H9 (cell line): ENCODE measurements at regions not wholly inside any gene's neighbourhood (a gene's known extent, or its start where the extent isn't known, plus 50 kb on each side); places are given as distances from the start of the nearest gene placed in this dataset.

Source experiments
- DNase-seq: peaks from one replicate; pipeline ENCODE4 v3.0.0-alpha.2; 2017
- H2AFZ ChIP-seq: one replicate; pipeline ENCODE4 v1.6.1; 2013; ENCODE audit warnings: mild to moderate bottlenecking, low read length, control low read depth, moderate library complexity
- H2AK5ac ChIP-seq: 2 replicates; pipeline ENCODE4 v1.6.1; 2013; ENCODE audit warnings: low read length, control low read depth, mixed read lengths; ENCODE audit not compliant: insufficient read length
- H2BK120ac ChIP-seq: one replicate; pipeline ENCODE4 v1.6.1; 2013; ENCODE audit warnings: low read depth, mild to moderate bottlenecking, low read length, control low read depth, inconsistent platforms; ENCODE audit not compliant: poor library complexity, severe bottlenecking
- H2BK12ac ChIP-seq: 2 replicates; pipeline ENCODE4 v1.6.1; 2013; ENCODE audit warnings: low read length, control low read depth, mixed read lengths, low read depth; ENCODE audit not compliant: insufficient read length
- H2BK15ac ChIP-seq: 2 replicates; pipeline ENCODE4 v1.6.1; 2013; ENCODE audit warnings: low read depth, low read length, control low read depth
- H2BK20ac ChIP-seq: one replicate; pipeline ENCODE4 v1.6.1; 2013; ENCODE audit warnings: low read depth, mild to moderate bottlenecking, low read length, control low read depth, inconsistent platforms; ENCODE audit not compliant: poor library complexity, severe bottlenecking
- H2BK5ac ChIP-seq: 2 replicates; pipeline ENCODE4 v1.6.1; 2013; ENCODE audit warnings: low read length, control low read depth, mixed read lengths; ENCODE audit not compliant: insufficient read length
- H3K14ac ChIP-seq: 2 replicates; pipeline ENCODE4 v1.6.1; 2013; ENCODE audit warnings: low read length, control low read depth; ENCODE audit not compliant: insufficient read depth
- H3K18ac ChIP-seq: 2 replicates; pipeline ENCODE4 v1.6.1; 2013; ENCODE audit warnings: low read depth, mild to moderate bottlenecking, mixed read lengths, low read length, control low read depth; ENCODE audit not compliant: insufficient read length
- H3K23ac ChIP-seq: 2 replicates; pipeline ENCODE4 v1.6.1; 2013; ENCODE audit warnings: low read length, control low read depth, mixed read lengths, low read depth; ENCODE audit not compliant: insufficient read length
- H3K23me2 ChIP-seq: 2 replicates; pipeline ENCODE4 v1.6.1; 2013; ENCODE audit warnings: low read depth, mild to moderate bottlenecking, mixed read lengths, low read length, control low read depth; ENCODE audit not compliant: insufficient read length, poor library complexity, severe bottlenecking
- H3K27ac ChIP-seq: 2 replicates; pipeline ENCODE4 v1.5.1; 2013; ENCODE audit warnings: low read length, control low read depth, mixed read lengths, low read depth; ENCODE audit not compliant: insufficient read length
- H3K27me3 ChIP-seq: 2 replicates; pipeline ENCODE4 v1.6.1; 2013; ENCODE audit warnings: low read length, control low read depth, inconsistent platforms; ENCODE audit not compliant: insufficient read depth
- H3K4ac ChIP-seq: 2 replicates; pipeline ENCODE4 v1.6.1; 2013; ENCODE audit warnings: low read depth, mild to moderate bottlenecking, control low read depth, inconsistent platforms, low read length, moderate library complexity
- H3K4me1 ChIP-seq: 2 replicates; pipeline ENCODE4 v1.6.1; 2013; ENCODE audit warnings: low read length, control low read depth, inconsistent platforms; ENCODE audit not compliant: insufficient read depth
- H3K4me2 ChIP-seq: 2 replicates; pipeline ENCODE4 v1.6.1; 2013; ENCODE audit warnings: low read length, control low read depth, mixed read lengths; ENCODE audit not compliant: insufficient read length, insufficient read depth
- H3K56ac ChIP-seq: 2 replicates; pipeline ENCODE4 v1.6.1; 2013; ENCODE audit warnings: low read depth, mild to moderate bottlenecking, mixed read lengths, low read length, control low read depth; ENCODE audit not compliant: insufficient read length
- H3K79me1 ChIP-seq: 2 replicates; pipeline ENCODE4 v1.6.1; 2013; ENCODE audit warnings: low read depth, mild to moderate bottlenecking, moderate library complexity, low read length, control low read depth, inconsistent platforms; ENCODE audit not compliant: insufficient read depth, poor library complexity, severe bottlenecking
- H3K79me2 ChIP-seq: 2 replicates; pipeline ENCODE4 v1.6.1; 2013; ENCODE audit warnings: low read length, control low read depth, inconsistent platforms; ENCODE audit not compliant: insufficient read depth
- H3K9ac ChIP-seq: 2 replicates; pipeline ENCODE4 v1.6.1; 2013; ENCODE audit warnings: low read length, control low read depth, mixed read lengths; ENCODE audit not compliant: insufficient read length; ENCODE audit errors: extremely low read depth
- H3K9me3 ChIP-seq: one replicate; pipeline ENCODE4 v1.6.1; 2013; ENCODE audit warnings: low read depth, low read length, inconsistent platforms; ENCODE audit not compliant: control insufficient read depth
- H3T11ph ChIP-seq: one replicate; pipeline ENCODE4 v1.6.1; 2013; ENCODE audit warnings: mild to moderate bottlenecking, low read length, control low read depth, inconsistent platforms
- H4K20me1 ChIP-seq: one replicate; pipeline ENCODE4 v1.6.1; 2013; ENCODE audit not compliant: control insufficient read depth, insufficient read length, insufficient read depth
- H4K5ac ChIP-seq: 2 replicates; pipeline ENCODE4 v1.6.1; 2013; ENCODE audit warnings: low read depth, mild to moderate bottlenecking, mixed read lengths, low read length, control low read depth; ENCODE audit not compliant: insufficient read length
- H4K8ac ChIP-seq: replicated peaks from 2 replicates; pipeline ENCODE4 v1.6.1; 2013; ENCODE audit warnings: low read length, control low read depth, mixed read lengths, low read depth; ENCODE audit not compliant: insufficient read length
- H4K91ac ChIP-seq: 2 replicates; pipeline ENCODE4 v1.6.1; 2013; ENCODE audit warnings: low read depth, mild to moderate bottlenecking, moderate library complexity, mixed read lengths, low read length, control low read depth; ENCODE audit not compliant: insufficient read length
- H3K27ac Mint-ChIP-seq, 3 experiments: 2 replicates in 2 of 3; 3 replicates in 1 of 3; pipeline ENCODE4 v1.8.0; 2020 to 2021; ENCODE audit warnings: mixed read lengths in 3 of 3, mild to moderate bottlenecking in 1 of 3, moderate library complexity in 1 of 3
- H3K27me3 Mint-ChIP-seq: 2 replicates; pipeline ENCODE4 v1.8.0; 2021; ENCODE audit warnings: low read depth, mild to moderate bottlenecking, moderate library complexity, mixed read lengths
- H3K36me3 Mint-ChIP-seq, 3 experiments: 2 replicates in 2 of 3; 3 replicates in 1 of 3; pipeline ENCODE4 v1.8.0; 2020 to 2021; ENCODE audit warnings: low read depth in 3 of 3, mixed read lengths in 3 of 3; ENCODE audit not compliant: insufficient read depth in 1 of 3
- H3K4me1 Mint-ChIP-seq, 2 experiments: 2 replicates each; pipeline ENCODE4 v1.8.0; 2020; ENCODE audit warnings: mixed read lengths in 2 of 2
- H3K4me3 Mint-ChIP-seq, 2 experiments: 2 replicates in 1 of 2; 3 replicates in 1 of 2; pipeline ENCODE4 v1.8.0; 2020 to 2021; ENCODE audit warnings: mild to moderate bottlenecking in 2 of 2, mixed read lengths in 2 of 2, moderate library complexity in 1 of 2
- H3K9me3 Mint-ChIP-seq, 2 experiments: 2 replicates in 1 of 2; 3 replicates in 1 of 2; pipeline ENCODE4 v1.8.0; 2020; ENCODE audit warnings: mild to moderate bottlenecking in 2 of 2, mixed read lengths in 2 of 2, moderate library complexity in 1 of 2
- WGBS: extraction: QIAGEN DNeasy Blood & Tissue Kit; methylation state at CpG from one replicate; pipeline ENCODE4 v1.1.7; 2013; ENCODE audit warnings: missing lambda C conversion rate, low lambda C conversion rate, mixed read lengths; ENCODE audit not compliant: insufficient read length; ENCODE audit errors: extremely low coverage; 5-methylcytosine and 5-hydroxymethylcytosine counted together
- TF ChIP-seq, protein P1 (sequence below): fragments of 200-600 bp; sonication (generic); conservative IDR thresholded peaks from 3 replicates; pipeline ENCODE4 v1.8.0; 2021; ENCODE audit warnings: antibody characterized with exemption, mild to moderate bottlenecking

DNA sequence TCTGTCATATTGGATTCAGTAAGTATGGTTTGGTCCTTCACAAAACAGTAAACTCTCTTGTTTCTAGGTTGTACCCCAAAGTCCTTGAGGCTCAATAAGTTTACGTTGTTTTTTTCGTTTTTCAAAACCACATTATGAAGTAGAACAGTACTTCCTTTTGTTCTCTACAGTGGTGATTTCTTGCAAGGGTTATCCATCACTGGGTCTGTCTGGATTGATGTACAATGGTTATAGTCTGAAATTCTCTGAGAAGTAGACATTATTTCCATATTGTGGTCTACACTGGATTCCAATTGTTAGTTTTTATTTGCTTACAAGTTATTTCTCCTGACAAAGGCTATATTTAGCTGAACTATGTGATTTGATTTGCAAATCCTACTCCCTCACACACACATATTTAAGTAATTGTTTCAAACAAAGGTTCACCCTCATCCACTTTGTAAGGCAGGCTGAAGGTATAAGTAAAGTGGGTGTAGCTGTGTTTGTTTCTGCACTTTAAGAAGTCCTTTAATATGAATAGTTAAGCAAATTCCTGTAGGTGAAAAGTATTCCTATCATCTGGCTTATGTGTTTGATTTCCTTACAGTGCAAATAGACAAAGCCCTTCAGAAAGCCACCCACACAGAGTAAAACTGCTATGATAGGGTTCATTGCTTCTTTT lies 64.2 kb upstream of the MME start:
- no peaks in the 10 kb centered on the region; a peak in 1 of 7 replicates for H3K36me3 Mint-ChIP-seq
- H3K9me3 Mint-ChIP-seq: no peaks in the 10 kb centered on the region; a peak in 1 of 5 replicates
- Histone ChIP-seq H4K5ac (no peak overlapping the region), H3K79me2 (no peaks in the 10 kb centered on the region), H3K14ac (no peak overlapping the region), H2BK5ac (no peak overlapping the region), H3K9ac (no peak overlapping the region), H2AK5ac (no peak overlapping the region), H3K79me1 (no peaks in the 10 kb centered on the region), H4K20me1 (no peaks in the 10 kb centered on the region), H2BK20ac (no peak overlapping the region), H2AFZ (no peak overlapping the region), H4K91ac (no peak overlapping the region), H3K4me1 (peaks cover 2% of the 10 kb centered on the region; the same call in 1 of the 2 replicates), H2BK120ac (no peak overlapping the region), H3K4me2 (no peak overlapping the region), H2BK15ac (no peak overlapping the region), H3K27me3 (no peaks in the 10 kb centered on the region), H3K23ac (no peak overlapping the region), H3K56ac (no peak overlapping the region), H3T11ph (no peak overlapping the region), H3K27ac (no peak overlapping the region), H4K8ac (no peak overlapping the region), H3K4ac (no peak overlapping the region), H2BK12ac (no peak overlapping the region), H3K18ac (no peak overlapping the region), H3K9me3 (no peaks in the 10 kb centered on the region), H3K23me2 (no peaks in the 10 kb centered on the region)
- peak overlapping the region in 1 of 3 experiments; percentile 42; a peak in 2 of 7 replicates for H3K27ac Mint-ChIP-seq
- no peak overlapping the region for H3K4me3 Mint-ChIP-seq
- WGBS: no CpG with 5 or more reads among the region's 2 CpGs
- no peaks in the 10 kb centered on the region for H3K27me3 Mint-ChIP-seq
- DNase-seq: no peak
- TF ChIP-seq, protein P1, sequence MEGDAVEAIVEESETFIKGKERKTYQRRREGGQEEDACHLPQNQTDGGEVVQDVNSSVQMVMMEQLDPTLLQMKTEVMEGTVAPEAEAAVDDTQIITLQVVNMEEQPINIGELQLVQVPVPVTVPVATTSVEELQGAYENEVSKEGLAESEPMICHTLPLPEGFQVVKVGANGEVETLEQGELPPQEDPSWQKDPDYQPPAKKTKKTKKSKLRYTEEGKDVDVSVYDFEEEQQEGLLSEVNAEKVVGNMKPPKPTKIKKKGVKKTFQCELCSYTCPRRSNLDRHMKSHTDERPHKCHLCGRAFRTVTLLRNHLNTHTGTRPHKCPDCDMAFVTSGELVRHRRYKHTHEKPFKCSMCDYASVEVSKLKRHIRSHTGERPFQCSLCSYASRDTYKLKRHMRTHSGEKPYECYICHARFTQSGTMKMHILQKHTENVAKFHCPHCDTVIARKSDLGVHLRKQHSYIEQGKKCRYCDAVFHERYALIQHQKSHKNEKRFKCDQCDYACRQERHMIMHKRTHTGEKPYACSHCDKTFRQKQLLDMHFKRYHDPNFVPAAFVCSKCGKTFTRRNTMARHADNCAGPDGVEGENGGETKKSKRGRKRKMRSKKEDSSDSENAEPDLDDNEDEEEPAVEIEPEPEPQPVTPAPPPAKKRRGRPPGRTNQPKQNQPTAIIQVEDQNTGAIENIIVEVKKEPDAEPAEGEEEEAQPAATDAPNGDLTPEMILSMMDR: no peak
- peaks cover 38 to 41% of the 10 kb centered on the region in 2 experiments for H3K4me1 Mint-ChIP-seq
